IMR-90 (cell line): ENCODE measurements at regions not wholly inside any gene's neighbourhood (a gene's known extent, or its start where the extent isn't known, plus 50 kb on each side); places are given as distances from the start of the nearest gene placed in this dataset.

Experiments
- ATAC-seq: fragments of 200-7000 bp; cut with Tn5 transposase; 2 replicates; pipeline ENCODE4 v1.9.1; 2020; ENCODE audit warnings: low read depth, mild to moderate bottlenecking, moderate library complexity
- BruUV-seq: library from RNA; stranded (reverse); fragments of 400-500 nt; replicated peaks from 2 replicates; lab custom pipeline; 2021; lab: Mats Ljungman, UMichigan
- CTCF ChIA-PET: fragments of 300-600 bp; formaldehyde crosslinking; extraction: SDS; loops from one replicate; lab custom pipeline; 2021; ENCODE audit warnings: antibody characterized with exemption; lab: Yijun Ruan, JAX
- POLR2A ChIA-PET: fragments of 300-600 bp; sonication (Branson Sonifier 250); formaldehyde crosslinking; loops from one replicate; lab custom pipeline; 2022; ENCODE audit warnings: antibody characterized with exemption; ENCODE audit not compliant: unreplicated experiment; lab: Charles Lee
- DNase-seq: peaks from one replicate; pipeline ENCODE4 v3.0.0; 2013
- H2AFZ ChIP-seq: replicated peaks from 2 replicates; pipeline ENCODE3; 2013; ENCODE audit warnings: low read length, mild to moderate bottlenecking; ENCODE audit not compliant: poor library complexity
- H2AK5ac ChIP-seq: 2 replicates; pipeline ENCODE4 v1.6.1; 2013; ENCODE audit warnings: low read depth, low read length, inconsistent platforms
- H2AK9ac ChIP-seq: replicated peaks from 2 replicates; pipeline ENCODE3; 2013; ENCODE audit warnings: mild to moderate bottlenecking, low read depth, low read length, moderate library complexity; ENCODE audit not compliant: poor library complexity
- H2BK120ac ChIP-seq: 2 replicates; pipeline ENCODE4 v1.6.1; 2013; ENCODE audit warnings: low read depth, low read length, inconsistent platforms
- H2BK15ac ChIP-seq: 3 replicates; pipeline ENCODE4 v1.6.1; 2013; ENCODE audit warnings: low read depth, low read length, inconsistent platforms
- H2BK20ac ChIP-seq: 2 replicates; pipeline ENCODE4 v1.6.1; 2013; ENCODE audit warnings: low read depth, mild to moderate bottlenecking, inconsistent platforms, low read length, moderate library complexity
- H2BK5ac ChIP-seq: 2 replicates; pipeline ENCODE4 v1.6.1; 2013; ENCODE audit warnings: mild to moderate bottlenecking, low read depth, low read length, inconsistent platforms; ENCODE audit not compliant: poor library complexity, severe bottlenecking
- H3K14ac ChIP-seq: replicated peaks from 2 replicates; pipeline ENCODE4 v1.6.1; 2013; ENCODE audit warnings: low read depth, low read length, inconsistent platforms
- H3K18ac ChIP-seq: 2 replicates; pipeline ENCODE4 v1.6.1; 2013; ENCODE audit warnings: low read depth, low read length, control low read depth
- H3K23ac ChIP-seq: 2 replicates; pipeline ENCODE4 v1.6.1; 2013; ENCODE audit warnings: low read depth, low read length, inconsistent platforms
- H3K27ac ChIP-seq: 2 replicates; pipeline ENCODE4 v1.5.1; 2013; ENCODE audit warnings: mild to moderate bottlenecking, control low read depth, low read length; ENCODE audit not compliant: insufficient read depth
- H3K27me3 ChIP-seq: 2 replicates; pipeline ENCODE4 v1.6.1; 2013; ENCODE audit warnings: low read length; ENCODE audit not compliant: control insufficient read depth, insufficient read depth
- H3K36me3 ChIP-seq: 2 replicates; pipeline ENCODE4 v1.6.1; 2013; ENCODE audit warnings: low read length, mixed read lengths; ENCODE audit not compliant: control insufficient read depth, insufficient read depth
- H3K4ac ChIP-seq: 2 replicates; pipeline ENCODE4 v1.6.1; 2013; ENCODE audit warnings: low read depth, low read length, inconsistent platforms
- H3K4me1 ChIP-seq: 2 replicates; pipeline ENCODE4 v1.6.1; 2013; ENCODE audit warnings: low read length, mixed read lengths; ENCODE audit not compliant: control insufficient read depth, insufficient read depth
- H3K4me2 ChIP-seq: 2 replicates; pipeline ENCODE4 v1.6.1; 2013; ENCODE audit warnings: low read depth, mild to moderate bottlenecking, control low read depth, low read length, moderate library complexity
- H3K4me3 ChIP-seq: 2 replicates; pipeline ENCODE4 v1.5.1; 2013; ENCODE audit warnings: low read depth, mild to moderate bottlenecking, control low read depth, low read length, moderate library complexity; ENCODE audit not compliant: insufficient read depth
- H3K56ac ChIP-seq: 2 replicates; pipeline ENCODE4 v1.6.1; 2013; ENCODE audit warnings: low read length, inconsistent platforms; ENCODE audit not compliant: insufficient read depth; ENCODE audit errors: extremely low read depth
- H3K79me1 ChIP-seq, 2 experiments: 2 replicates each; pipeline ENCODE4 v1.6.1; 2013; ENCODE audit warnings: low read length in 2 of 2, inconsistent platforms in 1 of 2, low read depth in 1 of 2
- H3K9ac ChIP-seq: 2 replicates; pipeline ENCODE4 v1.6.1; 2013; ENCODE audit warnings: low read depth, low read length, control low read depth
- H3K9me1 ChIP-seq: 2 replicates; pipeline ENCODE4 v1.6.1; 2013; ENCODE audit warnings: low read length, inconsistent platforms; ENCODE audit not compliant: insufficient read depth
- H3K9me3 ChIP-seq: 2 replicates; pipeline ENCODE4 v1.6.1; 2013; ENCODE audit warnings: low read length; ENCODE audit not compliant: control insufficient read depth, insufficient read depth
- H4K20me1 ChIP-seq: 2 replicates; pipeline ENCODE4 v1.6.1; 2013; ENCODE audit warnings: low read length, inconsistent platforms; ENCODE audit not compliant: insufficient read depth
- H4K5ac ChIP-seq: 2 replicates; pipeline ENCODE4 v1.6.1; 2013; ENCODE audit warnings: mild to moderate bottlenecking, low read depth, low read length, control low read depth
- H4K8ac ChIP-seq, 2 experiments: 2 replicates each; pipeline ENCODE4 v1.6.1; 2013; ENCODE audit warnings: low read depth in 2 of 2, low read length in 2 of 2, control low read depth in 1 of 2, inconsistent platforms in 1 of 2
- H4K91ac ChIP-seq: 2 replicates; pipeline ENCODE4 v1.6.1; 2013; ENCODE audit warnings: low read depth, low read length, inconsistent platforms; ENCODE audit not compliant: insufficient read depth
- BHLHE40 ChIP-seq: fragments of 150-350 bp; IDR thresholded peaks from 2 replicates; pipeline ENCODE4 v1.6.1; 2016; ENCODE audit warnings: mild to moderate bottlenecking, low read depth, low read length
- CEBPB ChIP-seq: IDR thresholded peaks from 2 replicates; pipeline ENCODE4 v1.6.1; 2012; ENCODE audit warnings: low read depth, low read length, improper control_type of control experiment
- CHD1 ChIP-seq: IDR thresholded peaks from 2 replicates; pipeline ENCODE4 v1.6.1; 2012; ENCODE audit warnings: low read depth, low read length, improper control_type of control experiment
- FOS ChIP-seq: fragments of 150-350 bp; IDR thresholded peaks from 2 replicates; pipeline ENCODE4 v1.6.1; 2016; ENCODE audit warnings: low read depth, low read length
- MXI1 ChIP-seq: IDR thresholded peaks from 2 replicates; pipeline ENCODE4 v1.6.1; 2012; ENCODE audit warnings: low read depth, mild to moderate bottlenecking, low read length, moderate library complexity, borderline replicate concordance
- NFE2L2 ChIP-seq: fragments of 150-350 bp; IDR thresholded peaks from 2 replicates; pipeline ENCODE4 v1.6.1; 2016; ENCODE audit warnings: low read depth, mild to moderate bottlenecking, low read length
- RAD21 ChIP-seq: IDR thresholded peaks from 2 replicates; pipeline ENCODE4 v1.6.1; 2012; ENCODE audit warnings: low read length, improper control_type of control experiment
- WGBS, 2 experiments: methylation state at CpG; one replicate each; pipeline versions ENCODE4 v1.1.5 to v1.1.7; 2013; ENCODE audit warnings: missing lambda C conversion rate in 2 of 2; ENCODE audit not compliant: insufficient read length in 1 of 2; ENCODE audit errors: extremely low coverage in 2 of 2; 5-methylcytosine and 5-hydroxymethylcytosine counted together
- dilution Hi-C: fragments of 300-500 bp; cut with HindIII; formaldehyde crosslinking; loops from one replicate; pipeline ENCODE4 v1.14.3; 2018; ENCODE audit warnings: low sequenced_read_pairs; ENCODE audit not compliant: unreplicated experiment
- in situ Hi-C: fragments of 300-500 bp; cut with MboI; formaldehyde crosslinking; loops from 3 replicates; pipeline ENCODE4 v1.14.3; 2019; ENCODE audit warnings: low sequenced_read_pairs, inconsistent platforms, mixed read lengths
- intact Hi-C: fragments of 100-400 bp; cut with micrococcal nuclease; formaldehyde crosslinking; loops from 2 replicates; pipeline ENCODE4 v1.10.0; 2022

DNA sequence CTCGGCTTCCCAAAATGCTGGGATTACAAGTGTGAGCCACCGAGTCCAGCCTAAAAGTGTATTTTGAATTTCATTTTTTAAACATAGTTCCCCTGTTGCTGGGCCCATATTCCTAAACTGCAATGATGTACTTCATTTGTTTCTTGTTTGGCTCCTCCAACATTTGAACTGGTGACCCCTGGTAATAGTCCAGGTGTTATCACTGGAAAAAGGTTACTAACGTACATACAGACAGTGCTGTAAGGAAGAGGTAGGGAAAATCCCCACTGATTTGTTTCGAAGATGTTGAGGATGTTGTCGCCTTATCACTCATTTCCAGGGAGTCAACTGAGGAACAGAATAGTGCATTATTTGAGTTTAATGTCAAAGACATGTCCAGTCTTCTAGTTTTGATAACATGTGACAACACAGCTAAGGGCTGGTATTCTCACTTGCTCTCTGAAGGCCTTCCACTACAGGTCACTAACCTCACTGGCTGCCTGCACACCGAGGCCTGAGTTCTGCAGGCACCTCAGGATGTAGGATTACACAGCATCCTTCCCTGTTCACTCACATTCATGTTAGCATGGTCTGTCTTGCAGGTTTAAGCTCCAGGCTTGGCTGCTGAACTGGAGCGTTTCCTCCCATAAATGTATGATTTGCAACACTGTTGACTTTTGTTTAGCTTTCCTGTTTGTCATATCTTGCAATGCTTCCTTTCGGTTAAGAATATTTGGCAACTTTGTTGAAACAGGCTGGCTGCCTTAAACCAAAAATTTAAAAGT lies 362.8 kb downstream of the INHBA start:
- no peak overlapping the region for H3K4me2 ChIP-seq
- H3K23ac ChIP-seq, result 0 out of 2 replicates have a peak overlapping the region, but pooled peaks have one; percentile 4
- peak overlapping the region in 1 of 2 experiments; percentile 11; a peak in 1 of 4 replicates for H4K8ac ChIP-seq
- no peak overlapping the region for H3K18ac ChIP-seq
- no peaks in the 10 kb centered on the region for H3K9me3 ChIP-seq
- H2BK120ac ChIP-seq, result peak overlapping the region; percentile 12; the same call in 1 of the 2 replicates
- TF ChIP-seq CEBPB (no peak), CHD1 (no peak), NFE2L2 (no peak), FOS (no peak), BHLHE40 (no peak), RAD21 (no peak), MXI1 (no peak)
- no peak overlapping the region for H3K27ac ChIP-seq
- H3K4ac ChIP-seq, result peak overlapping the region; percentile 44
- intact Hi-C loops (loop anchor here (10.0 kb wide), 1 partner anchor 355 kb away; no protein-coding TSS in a partner anchor), dilution Hi-C loops (no loop called here), in situ Hi-C loops (no loop called here)
- H3K27me3 ChIP-seq, result no peaks in the 10 kb centered on the region
- peaks cover 3% of the 10 kb centered on the region for H3K9me1 ChIP-seq
- WGBS, 2 experiments, result 84% methylated on average over 5 of the region's 8 CpGs; no CpG with 5 or more reads in 1 of the 2 experiments
- ATAC-seq (no peak), DNase-seq (no peak)
- no peaks in the 10 kb centered on the region for H3K36me3 ChIP-seq
- ChIA-PET POLR2A (no interaction called here), CTCF (no interaction called here)
- peak overlapping the region; percentile 61; the same call in 1 of the 3 replicates for H2BK15ac ChIP-seq
- H2AFZ ChIP-seq, result peak overlapping the region; percentile 47
- no peak overlapping the region for H3K4me3 ChIP-seq
- BruUV-seq, result no TSS peak
- H2BK5ac ChIP-seq, result no peak overlapping the region
- no peak overlapping the region for H4K5ac ChIP-seq
- H2BK20ac ChIP-seq, result peak overlapping the region; percentile 11; the same call in 1 of the 2 replicates
- no peak overlapping the region for H3K9ac ChIP-seq
- no peaks in the 10 kb centered on the region for H3K79me1 ChIP-seq
- H3K14ac ChIP-seq, result peak overlapping the region; percentile 7; the same call in 1 of the 2 replicates
- H4K91ac ChIP-seq, result no peak overlapping the region
- H2AK5ac ChIP-seq, result peak overlapping the region; percentile 29; the same call in 1 of the 2 replicates
- H2AK9ac ChIP-seq, result no peak overlapping the region
- no peaks in the 10 kb centered on the region for H4K20me1 ChIP-seq
- H3K56ac ChIP-seq, result no peak overlapping the region
- H3K4me1 ChIP-seq, result peaks cover 5% of the 10 kb centered on the region; the same call in 1 of the 2 replicates
